Neural cell (in vitro differentiated cells): ENCODE measurements at regions not wholly inside any gene's neighbourhood (a gene's known extent, or its start where the extent isn't known, plus 50 kb on each side); places are given as distances from the start of the nearest gene placed in this dataset.

Source experiments
- H2AFZ ChIP-seq: fragments of 200-600, 300-800 bp; sonication (generic), shearing (Covaris generic); 2 replicates; pipeline ENCODE4 v1.6.0; 2014; ENCODE audit warnings: low read depth, mild to moderate bottlenecking, antibody characterized with exemption, low read length, moderate library complexity
- H3F3A ChIP-seq: fragments of 200-600 bp; shearing (Covaris generic); 2 replicates; pipeline ENCODE4 v1.6.1; 2016; ENCODE audit warnings: mild to moderate bottlenecking, moderate library complexity, mixed read lengths, antibody characterized with exemption, low read length; ENCODE audit not compliant: insufficient read depth, poor library complexity, severe bottlenecking
- H3K27ac ChIP-seq: fragments of 200-600, 300-800 bp; sonication (generic), shearing (Covaris generic); 2 replicates; pipeline ENCODE4 v1.5.1; 2014; ENCODE audit warnings: mild to moderate bottlenecking, low read length, moderate library complexity
- H3K27me3 ChIP-seq: fragments of 300-800, 200-600 bp; sonication (generic), shearing (Covaris generic); 2 replicates; pipeline ENCODE4 v1.6.0; 2014; ENCODE audit warnings: mild to moderate bottlenecking, low read depth, low read length, moderate library complexity; ENCODE audit not compliant: insufficient read depth
- H3K36me3 ChIP-seq: fragments of 300-800, 200-600 bp; sonication (generic), shearing (Covaris generic); 2 replicates; pipeline ENCODE4 v1.5.1; 2014; ENCODE audit warnings: mild to moderate bottlenecking, antibody characterized with exemption, low read length, moderate library complexity; ENCODE audit not compliant: insufficient read depth
- H3K4me2 ChIP-seq: fragments of 300-800, 200-600 bp; sonication (generic), shearing (Covaris generic); 2 replicates; pipeline ENCODE4 v1.6.0; 2014; ENCODE audit warnings: mild to moderate bottlenecking, low read length
- H3K4me3 ChIP-seq: fragments of 300-800, 200-600 bp; sonication (generic), shearing (Covaris generic); 2 replicates; pipeline ENCODE4 v1.5.1; 2014; ENCODE audit warnings: mild to moderate bottlenecking, low read length, moderate library complexity
- H3K79me2 ChIP-seq: fragments of 200-600 bp; shearing (Covaris generic); replicated peaks from 2 replicates; pipeline ENCODE4 v1.6.0; 2014; ENCODE audit warnings: mild to moderate bottlenecking, low read length, moderate library complexity; ENCODE audit not compliant: insufficient read depth
- H3K9ac ChIP-seq: fragments of 300-800, 200-600 bp; sonication (generic), shearing (Covaris generic); 2 replicates; pipeline ENCODE4 v1.6.1; 2016; ENCODE audit warnings: mild to moderate bottlenecking, low read length, mixed read lengths
- H3K9me2 ChIP-seq: fragments of 200-600 bp; shearing (Covaris generic); 2 replicates; pipeline ENCODE4 v1.6.1; 2016; ENCODE audit warnings: mild to moderate bottlenecking, low read length, mixed read lengths; ENCODE audit not compliant: insufficient read depth
- H3K9me3 ChIP-seq: fragments of 200-600, 300-800 bp; sonication (generic), shearing (Covaris generic); 2 replicates; pipeline ENCODE4 v1.6.1; 2016; ENCODE audit warnings: mild to moderate bottlenecking, mixed run types, low read length, moderate library complexity, mixed read lengths
- H4K20me1 ChIP-seq: fragments of 200-600 bp; shearing (Covaris generic); 2 replicates; pipeline ENCODE4 v1.6.1; 2016; ENCODE audit warnings: mild to moderate bottlenecking, mixed run types; ENCODE audit not compliant: insufficient read depth
- EP300 ChIP-seq: fragments of 450-650 bp; conservative IDR thresholded peaks from 2 replicates; pipeline ENCODE4 v1.6.1; 2014; ENCODE audit warnings: antibody characterized with exemption, mild to moderate bottlenecking, moderate library complexity; ENCODE audit not compliant: poor library complexity, severe bottlenecking
- EZH2 ChIP-seq: fragments of 200-600, 300-800 bp; shearing (Covaris generic), sonication (generic); IDR thresholded peaks from 2 replicates; pipeline ENCODE4 v1.6.1; 2014; ENCODE audit warnings: antibody characterized with exemption, low read length, borderline replicate concordance, mild to moderate bottlenecking; ENCODE audit not compliant: insufficient read depth, poor library complexity, severe bottlenecking
- RAD21 ChIP-seq: fragments of 450-650 bp; conservative IDR thresholded peaks from 2 replicates; pipeline ENCODE4 v1.6.1; 2014; ENCODE audit warnings: antibody characterized with exemption, mild to moderate bottlenecking, moderate library complexity
- SMC3 ChIP-seq: fragments of 450-650 bp; conservative IDR thresholded peaks from 2 replicates; pipeline ENCODE4 v1.6.1; 2014; ENCODE audit warnings: antibody characterized with exemption, mild to moderate bottlenecking, moderate library complexity; ENCODE audit not compliant: poor library complexity
- TAF1 ChIP-seq: IDR thresholded peaks from 2 replicates; pipeline ENCODE4 v1.6.1; 2012; ENCODE audit warnings: low read depth
- TF ChIP-seq, protein P1 (sequence below): fragments of 450-650 bp; IDR thresholded peaks from 2 replicates; pipeline ENCODE4 v1.5.1; 2014; ENCODE audit warnings: antibody characterized with exemption, mild to moderate bottlenecking, moderate library complexity; ENCODE audit not compliant: poor library complexity, severe bottlenecking

DNA sequence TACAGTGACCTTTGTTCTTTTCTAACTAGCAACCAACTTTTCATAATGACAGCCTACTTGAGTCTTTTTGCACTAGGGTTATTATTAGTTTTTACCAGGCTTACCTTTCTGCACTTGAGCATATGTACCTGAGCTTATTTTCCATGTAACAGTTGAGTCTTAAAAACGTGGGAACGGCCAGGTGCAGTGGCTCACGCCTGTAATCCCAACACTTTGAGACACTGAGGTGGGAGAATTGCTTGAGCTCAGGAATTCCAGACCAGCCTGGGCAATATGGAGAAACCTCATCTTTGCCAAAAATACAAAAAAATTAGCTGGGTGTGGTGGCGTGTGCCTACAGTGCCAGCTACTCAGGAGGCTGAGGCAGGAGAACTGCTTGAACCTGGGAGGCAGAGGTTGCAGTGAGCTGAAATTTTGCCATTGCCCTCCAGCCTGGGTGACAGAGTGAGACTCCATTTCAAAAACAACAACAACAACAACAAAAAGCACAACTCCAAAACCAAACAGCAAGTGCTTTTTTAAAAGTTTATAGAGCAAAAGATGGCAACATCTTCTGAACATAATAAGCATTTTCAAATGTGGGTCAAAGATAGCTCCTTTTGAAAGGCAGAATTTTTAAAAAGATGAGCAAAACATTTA lies 57.1 kb upstream of the CD28 start:
- Histone ChIP-seq H3F3A (no peaks in the 10 kb centered on the region), H3K9ac (no peak overlapping the region), H3K27ac (no peak overlapping the region), H4K20me1 (no peaks in the 10 kb centered on the region), H3K27me3 (no peaks in the 10 kb centered on the region), H3K9me3 (no peaks in the 10 kb centered on the region), H3K4me3 (no peak overlapping the region), H3K4me2 (no peak overlapping the region), H3K36me3 (no peaks in the 10 kb centered on the region), H3K9me2 (no peaks in the 10 kb centered on the region), H3K79me2 (no peaks in the 10 kb centered on the region), H2AFZ (no peak overlapping the region)
- TF ChIP-seq TAF1: no peak
- no peak for TF ChIP-seq EZH2
- TF ChIP-seq EP300: no peak

DNA sequence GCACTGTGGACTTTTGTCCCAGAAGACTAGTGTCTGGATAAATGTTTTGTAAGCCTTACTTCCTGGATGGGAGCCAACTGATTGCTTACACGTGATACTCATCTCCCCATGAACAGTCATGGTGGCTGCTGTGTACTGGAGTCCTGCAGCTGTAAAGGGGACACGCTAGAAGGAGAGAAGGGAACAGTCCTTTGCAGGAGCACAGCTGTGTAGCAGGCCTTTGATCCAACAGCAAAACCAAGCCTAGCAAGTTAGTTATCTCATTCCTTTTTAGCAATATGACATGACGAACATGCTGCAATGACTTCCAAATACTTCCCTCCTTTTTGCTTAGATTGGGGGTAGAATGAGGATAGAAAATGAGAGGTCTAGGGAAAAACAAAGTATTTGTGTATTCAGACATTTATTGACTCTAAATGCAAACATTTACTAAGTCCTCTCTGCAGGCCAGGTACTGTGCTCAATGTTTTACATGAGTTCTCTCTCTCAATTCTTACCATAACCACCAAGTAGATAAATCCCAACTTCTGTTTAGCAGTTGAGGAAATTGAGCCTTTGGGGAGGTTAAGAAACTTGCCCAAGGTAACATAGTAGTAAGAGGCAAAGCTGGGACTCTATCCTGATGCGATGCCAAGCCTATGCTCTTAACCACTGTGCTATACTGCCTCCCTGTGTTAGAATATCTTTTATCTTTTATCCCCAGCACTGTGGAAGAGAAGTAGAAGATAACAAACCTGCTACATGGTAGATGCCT lies 55.4 kb upstream of the CD28 start:
- Histone ChIP-seq H2AFZ (no peak overlapping the region), H3K27ac (no peak overlapping the region)
- TF ChIP-seq RAD21: peak; percentile 77
- TF ChIP-seq EP300: no peak
- TF ChIP-seq, protein P1, sequence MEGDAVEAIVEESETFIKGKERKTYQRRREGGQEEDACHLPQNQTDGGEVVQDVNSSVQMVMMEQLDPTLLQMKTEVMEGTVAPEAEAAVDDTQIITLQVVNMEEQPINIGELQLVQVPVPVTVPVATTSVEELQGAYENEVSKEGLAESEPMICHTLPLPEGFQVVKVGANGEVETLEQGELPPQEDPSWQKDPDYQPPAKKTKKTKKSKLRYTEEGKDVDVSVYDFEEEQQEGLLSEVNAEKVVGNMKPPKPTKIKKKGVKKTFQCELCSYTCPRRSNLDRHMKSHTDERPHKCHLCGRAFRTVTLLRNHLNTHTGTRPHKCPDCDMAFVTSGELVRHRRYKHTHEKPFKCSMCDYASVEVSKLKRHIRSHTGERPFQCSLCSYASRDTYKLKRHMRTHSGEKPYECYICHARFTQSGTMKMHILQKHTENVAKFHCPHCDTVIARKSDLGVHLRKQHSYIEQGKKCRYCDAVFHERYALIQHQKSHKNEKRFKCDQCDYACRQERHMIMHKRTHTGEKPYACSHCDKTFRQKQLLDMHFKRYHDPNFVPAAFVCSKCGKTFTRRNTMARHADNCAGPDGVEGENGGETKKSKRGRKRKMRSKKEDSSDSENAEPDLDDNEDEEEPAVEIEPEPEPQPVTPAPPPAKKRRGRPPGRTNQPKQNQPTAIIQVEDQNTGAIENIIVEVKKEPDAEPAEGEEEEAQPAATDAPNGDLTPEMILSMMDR: peak; percentile 67
- peak; percentile 77 for TF ChIP-seq SMC3

DNA sequence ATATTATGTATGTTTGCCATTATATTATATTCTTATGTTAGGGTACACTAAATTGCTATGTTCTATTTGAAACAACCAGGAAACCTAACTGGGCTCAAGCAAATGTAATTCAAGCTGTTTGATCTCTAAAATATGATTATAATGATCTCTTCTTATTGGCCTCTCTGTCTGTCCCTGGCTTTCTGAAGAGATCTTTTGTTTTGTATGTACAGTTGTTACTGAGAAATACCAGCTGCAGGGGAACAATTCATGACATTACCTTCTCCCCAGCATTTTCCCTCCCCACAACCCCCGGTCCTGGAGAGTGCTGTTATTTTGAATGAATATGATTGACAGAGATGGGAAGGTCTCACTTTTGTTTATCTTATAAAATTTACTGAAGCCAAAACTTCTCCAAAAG lies 54.8 kb upstream of the CD28 start:
- H3F3A ChIP-seq: no peaks in the 10 kb centered on the region
- H3K9me3 ChIP-seq: no peaks in the 10 kb centered on the region
- H2AFZ ChIP-seq: no peak overlapping the region
- no peaks in the 10 kb centered on the region for H4K20me1 ChIP-seq
- no peaks in the 10 kb centered on the region for H3K36me3 ChIP-seq
- no peaks in the 10 kb centered on the region for H3K27me3 ChIP-seq
- H3K79me2 ChIP-seq: no peaks in the 10 kb centered on the region
- H3K4me2 ChIP-seq: no peak overlapping the region
- no peaks in the 10 kb centered on the region for H3K9me2 ChIP-seq
- no peak overlapping the region for H3K9ac ChIP-seq
- no peak overlapping the region for H3K27ac ChIP-seq
- no peak overlapping the region for H3K4me3 ChIP-seq
- TF ChIP-seq SMC3 (peak; percentile 22), EZH2 (no peak)
- TF ChIP-seq, protein P1: peak; percentile 5

More for the DNA sequence above, 55.4 kb upstream of the CD28 start:
- Histone ChIP-seq H3K79me2 (no peaks in the 10 kb centered on the region), H3K4me2 (no peak overlapping the region), H4K20me1 (no peaks in the 10 kb centered on the region), H3K9ac (no peak overlapping the region), H3K4me3 (no peak overlapping the region), H3F3A (no peaks in the 10 kb centered on the region), H3K9me2 (no peaks in the 10 kb centered on the region), H3K9me3 (no peaks in the 10 kb centered on the region), H3K36me3 (no peaks in the 10 kb centered on the region), H3K27me3 (no peaks in the 10 kb centered on the region)
